Activated CD8-positive, alpha-beta memory T cell treated with anti-CD3 and anti-CD28 coated beads, Interleukin-2, amount 50 U/mL, for 4 hours (primary cell): ENCODE measurements at regions not wholly inside any gene's neighbourhood (a gene's known extent, or its start where the extent isn't known, plus 50 kb on each side); places are given as distances from the start of the nearest gene placed in this dataset.

Experiments used
- DNase-seq: peaks from one replicate; pipeline ENCODE4 v3.0.0-alpha.2; 2020

- DNase-seq: no peak
These were observed 114.5 kb downstream of the RXFP2 start for GRCh38 chr13:31853643-31854326.

GRCh38 chr13:31859571-31859970 lies 120.2 kb downstream of the RXFP2 start:
- DNase-seq: no peak

DNA sequence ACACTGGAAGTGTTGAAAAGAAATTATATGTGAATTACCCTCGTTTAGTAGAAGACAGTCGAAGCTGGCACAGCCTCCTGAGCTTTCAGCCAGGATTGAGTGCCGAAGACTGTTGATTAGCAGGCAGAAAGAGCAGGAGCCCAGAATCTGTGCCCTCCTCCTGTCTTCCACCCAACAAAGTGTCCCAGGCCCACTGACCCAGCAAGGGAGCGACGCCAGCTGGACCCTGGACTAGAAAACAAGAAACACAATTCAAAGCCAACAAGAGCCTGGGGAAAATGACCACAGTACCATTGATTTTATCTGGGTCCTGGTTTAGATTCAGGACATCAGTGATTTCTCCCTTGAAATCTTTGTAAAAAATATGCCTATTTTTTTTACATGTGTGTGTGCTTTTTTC lies 120.7 kb downstream of the RXFP2 start:
- DNase-seq: no peak

GRCh38 chr13:31862828-31863227 lies 123.5 kb downstream of the RXFP2 start:
- DNase-seq: no peak

DNA sequence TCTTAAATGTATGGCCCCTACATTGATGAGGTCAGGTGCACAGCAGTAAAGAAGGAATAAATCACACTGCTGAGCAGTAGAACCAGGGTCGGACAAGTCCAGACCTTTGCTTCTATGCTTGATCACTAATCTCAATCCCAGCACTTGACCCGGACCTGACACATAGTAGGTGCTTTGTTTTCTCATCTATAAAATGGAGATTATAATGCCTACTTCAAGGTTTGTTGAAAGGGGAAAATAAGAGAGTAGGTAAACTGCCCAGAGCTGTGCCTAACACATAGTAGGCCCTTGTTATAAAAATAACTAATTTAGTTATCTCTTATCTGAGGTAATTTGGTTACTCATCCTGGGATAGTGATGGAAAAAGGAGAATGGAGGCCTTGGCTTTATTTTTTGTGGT lies 125.0 kb downstream of the RXFP2 start:
- no peak for DNase-seq

DNA sequence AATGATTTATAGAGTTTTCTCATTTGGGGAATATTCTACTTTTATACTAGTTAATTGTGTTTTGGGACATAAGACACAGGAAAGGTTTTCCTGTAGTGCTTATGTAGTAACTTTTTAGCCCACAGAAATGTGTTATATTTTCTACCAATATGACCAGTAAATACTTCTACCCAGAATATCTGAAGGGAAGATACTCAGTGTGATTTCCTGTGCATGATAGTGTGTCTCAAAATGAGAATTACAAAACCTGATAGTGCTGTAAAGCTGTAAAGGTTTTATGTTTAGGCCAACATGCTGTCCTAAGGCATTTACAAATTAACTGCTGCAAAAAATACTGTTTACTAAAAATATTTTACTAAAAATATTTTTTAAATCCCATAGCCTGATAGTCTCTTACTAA lies 126.8 kb downstream of the RXFP2 start:
- DNase-seq: no peak

GRCh38 chr13:31867709-31868108 lies 128.4 kb downstream of the RXFP2 start:
- DNase-seq: no peak

DNA sequence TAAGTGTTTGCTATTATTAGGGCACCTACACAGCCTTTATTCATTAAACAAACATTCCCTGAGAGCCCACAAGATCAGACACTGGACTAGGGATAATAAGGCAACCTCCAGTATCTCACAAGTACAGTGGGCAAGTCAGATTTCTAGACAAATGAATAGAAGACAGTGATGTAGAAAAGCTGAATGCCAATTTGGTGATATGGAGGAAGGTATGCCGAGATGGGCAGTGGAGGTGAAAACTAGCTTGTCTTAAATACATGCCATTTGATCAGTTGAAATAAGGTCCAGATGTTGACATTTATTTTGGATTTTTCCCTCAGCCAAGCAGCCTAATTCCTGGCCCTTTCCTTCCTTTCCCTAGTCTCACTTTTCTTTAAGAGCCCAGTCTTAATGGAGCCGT lies 130.3 kb downstream of the RXFP2 start:
- DNase-seq: no peak

DNA sequence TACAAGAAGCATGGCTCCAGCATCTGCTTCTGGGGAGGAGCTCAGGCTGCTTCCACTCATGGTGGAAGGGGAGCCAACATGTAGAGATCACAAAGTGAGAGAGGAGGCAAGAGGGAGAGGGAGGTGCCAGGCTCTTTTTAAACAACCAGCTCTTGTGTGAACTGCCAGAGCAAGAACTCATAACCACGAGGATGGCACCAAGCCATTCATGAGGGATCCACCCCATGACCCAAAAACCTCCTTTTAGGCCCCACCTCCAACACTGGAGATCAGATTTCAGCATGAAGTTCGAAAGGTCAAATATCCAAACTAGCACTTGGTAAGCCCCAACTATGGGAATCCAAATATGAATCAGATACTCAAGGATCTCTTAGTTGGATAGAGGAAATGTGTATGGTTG lies 131.2 kb downstream of the RXFP2 start:
- DNase-seq: no peak

- no peak for DNase-seq
These were observed 133.8 kb downstream of the RXFP2 start for GRCh38 chr13:31873145-31873544.

DNA sequence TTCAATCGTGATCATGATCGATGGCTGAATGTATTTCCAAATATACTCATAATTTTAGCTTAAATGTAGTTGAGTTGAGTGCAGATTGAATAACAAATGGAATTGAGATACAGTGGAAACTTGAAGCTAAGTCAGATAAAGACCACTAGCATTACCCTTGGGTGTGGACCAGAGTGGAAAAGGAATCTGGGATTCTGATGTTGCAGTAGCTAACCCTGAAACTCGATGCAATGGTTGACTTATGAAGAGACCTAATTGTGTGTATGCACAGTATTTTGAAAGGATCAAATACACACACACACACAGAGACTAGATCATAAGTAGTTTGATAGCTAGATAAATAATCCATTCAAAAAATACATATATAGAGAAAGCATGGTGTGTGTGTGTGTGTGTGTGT lies 135.8 kb downstream of the RXFP2 start:
- no peak for DNase-seq

DNA sequence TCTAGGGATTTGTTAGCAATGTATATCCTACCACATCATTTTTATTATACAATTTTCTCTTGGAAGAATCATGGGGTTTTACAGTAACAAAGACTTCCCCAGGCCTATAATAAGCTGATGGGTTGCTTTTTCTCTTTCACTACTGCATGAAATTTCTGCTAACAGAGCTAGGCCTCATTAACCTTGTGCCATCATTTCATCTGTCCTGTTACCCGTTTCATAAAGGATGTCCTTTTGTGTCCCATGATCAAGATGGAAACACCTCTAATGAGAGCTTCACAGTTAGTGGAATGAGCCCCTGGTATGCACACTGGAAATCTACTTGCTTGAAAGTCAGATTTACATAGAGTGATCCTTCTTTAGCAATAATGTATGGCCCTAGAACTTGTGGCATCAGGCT lies 138.7 kb downstream of the RXFP2 start:
- no peak for DNase-seq

GRCh38 chr13:31878495-31878894 lies 139.2 kb downstream of the RXFP2 start:
- DNase-seq: no peak

GRCh38 chr13:31878955-31879354 lies 139.6 kb downstream of the RXFP2 start:
- no peak for DNase-seq

DNA sequence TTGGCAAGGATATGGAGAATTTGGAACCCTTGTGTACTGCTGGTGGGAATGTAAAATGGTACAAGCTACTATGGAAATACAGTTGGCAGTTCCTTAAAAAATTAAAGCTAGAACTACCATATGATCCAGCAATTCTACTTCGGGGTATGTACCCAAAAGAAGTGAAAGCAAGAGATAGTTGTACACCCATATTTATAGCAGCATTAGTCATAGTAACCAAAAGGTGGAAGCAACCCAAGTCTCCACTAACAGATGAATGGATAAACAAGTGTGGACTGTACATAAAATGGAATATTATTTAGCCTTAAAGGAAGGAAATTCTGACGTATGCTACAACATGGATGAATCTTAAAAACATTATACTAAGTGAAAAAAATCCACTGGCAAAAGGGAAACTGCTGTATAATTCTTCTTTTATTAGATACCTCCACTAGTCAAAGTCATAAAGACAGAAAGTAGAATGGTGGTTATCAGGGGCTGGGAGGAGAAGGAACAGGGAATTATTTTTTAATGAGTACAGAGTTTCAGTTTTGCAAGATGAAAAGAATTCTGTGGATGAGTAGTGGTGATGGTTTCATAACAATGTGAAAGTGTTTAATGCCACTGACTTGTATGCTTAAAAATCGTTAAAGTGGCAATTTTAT lies 141.6 kb downstream of the RXFP2 start:
- DNase-seq: no peak

GRCh38 chr13:31881495-31881882 lies 142.2 kb downstream of the RXFP2 start:
- no peak for DNase-seq

DNA sequence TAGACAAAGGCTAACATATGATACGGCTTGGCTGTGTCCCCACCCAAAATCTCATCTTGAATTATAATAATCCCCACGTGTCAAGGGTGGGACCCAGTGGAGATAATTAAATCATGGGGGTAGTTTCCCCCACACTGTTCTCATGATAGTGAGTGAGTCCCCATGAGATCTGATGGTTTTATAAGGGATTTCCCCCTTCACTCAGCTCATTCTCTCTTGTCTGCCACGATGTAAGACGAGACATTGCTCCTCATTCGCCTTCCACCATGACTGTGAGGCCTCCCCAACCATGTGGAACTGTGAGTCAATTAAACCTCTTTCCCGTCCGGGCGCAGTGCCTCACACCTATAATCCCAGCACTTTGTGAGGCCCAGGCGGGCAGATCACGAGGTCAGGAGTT lies 143.5 kb downstream of the RXFP2 start:
- DNase-seq: no peak

DNA sequence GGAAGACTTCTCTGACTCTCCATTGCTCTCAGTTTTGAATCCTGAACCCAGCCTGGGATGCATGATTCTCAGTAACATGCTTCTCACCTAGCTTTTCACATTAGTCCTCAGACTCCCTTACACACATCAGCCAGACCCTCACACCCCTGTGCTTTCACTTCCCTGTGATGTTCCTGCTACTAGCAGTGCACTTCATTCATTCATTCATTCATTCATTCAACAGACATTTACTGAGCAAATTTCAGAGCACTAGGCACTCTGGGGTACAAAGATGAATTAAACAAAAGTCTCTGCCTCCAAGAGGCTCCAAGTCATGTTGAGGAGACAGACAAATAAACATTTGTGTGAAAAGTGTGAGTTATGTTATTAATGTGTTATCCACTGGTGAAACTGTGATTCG lies 145.2 kb downstream of the RXFP2 start:
- DNase-seq: no peak

DNA sequence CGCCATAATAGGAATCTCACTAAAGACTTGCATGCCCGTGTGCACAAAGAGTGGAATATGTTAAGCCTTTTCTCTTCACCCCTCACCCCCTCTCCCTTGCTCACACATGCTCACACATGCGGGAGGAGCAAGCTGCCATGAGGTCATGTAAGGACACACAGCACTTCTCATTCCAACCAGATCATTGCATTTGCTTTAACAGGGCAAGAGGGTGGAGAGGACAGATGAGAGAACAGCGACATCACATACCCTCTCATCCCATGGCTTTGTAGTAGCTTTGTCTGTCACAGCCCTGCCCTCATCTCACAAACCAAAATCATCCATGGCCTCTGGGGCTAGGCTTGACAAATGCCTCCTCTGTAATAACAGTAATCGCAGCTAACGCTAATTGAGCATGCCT lies 145.6 kb upstream of the FRY start:
- no peak for DNase-seq

DNA sequence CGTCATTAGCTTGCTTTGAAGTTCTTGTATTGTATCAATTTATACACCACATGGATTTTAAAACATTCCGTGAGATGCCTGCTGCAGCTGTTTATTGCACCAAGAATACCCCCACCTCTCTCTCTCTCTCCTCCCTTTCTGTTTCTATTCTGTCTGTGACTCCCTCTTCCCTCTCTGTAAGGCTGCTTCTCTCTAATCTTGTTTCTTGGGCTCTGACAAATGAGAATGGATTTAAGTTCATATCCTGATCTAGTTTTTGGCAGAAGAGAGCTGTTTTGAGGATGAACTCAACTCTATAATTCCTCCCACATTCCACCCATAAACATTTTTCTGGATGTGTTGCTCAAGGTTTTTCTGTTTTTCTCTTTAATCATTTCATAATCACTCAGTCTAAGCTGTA lies 144.3 kb upstream of the FRY start:
- no peak for DNase-seq

DNA sequence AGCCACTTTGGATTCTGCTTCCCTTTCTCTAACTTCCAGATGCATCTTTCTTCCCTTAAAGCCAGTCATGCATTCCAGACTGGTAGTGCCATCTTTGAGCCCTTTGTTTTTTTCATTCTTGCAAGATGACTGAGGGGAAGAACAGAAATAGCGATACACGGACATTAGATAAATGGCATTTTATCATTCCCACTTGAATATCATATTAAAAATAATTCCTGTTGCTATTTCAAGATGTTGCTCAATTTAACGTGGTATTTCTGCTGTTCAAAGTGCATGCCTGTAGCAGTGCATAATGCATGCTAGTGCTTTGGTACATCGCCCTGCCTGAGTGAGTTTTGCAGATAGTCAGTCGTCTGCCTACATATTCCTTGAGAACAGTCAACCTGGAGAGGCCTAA lies 140.6 kb upstream of the FRY start:
- no peak for DNase-seq

- no peak for DNase-seq
These were observed 140.1 kb upstream of the FRY start for GRCh38 chr13:31891472-31891871.

DNA sequence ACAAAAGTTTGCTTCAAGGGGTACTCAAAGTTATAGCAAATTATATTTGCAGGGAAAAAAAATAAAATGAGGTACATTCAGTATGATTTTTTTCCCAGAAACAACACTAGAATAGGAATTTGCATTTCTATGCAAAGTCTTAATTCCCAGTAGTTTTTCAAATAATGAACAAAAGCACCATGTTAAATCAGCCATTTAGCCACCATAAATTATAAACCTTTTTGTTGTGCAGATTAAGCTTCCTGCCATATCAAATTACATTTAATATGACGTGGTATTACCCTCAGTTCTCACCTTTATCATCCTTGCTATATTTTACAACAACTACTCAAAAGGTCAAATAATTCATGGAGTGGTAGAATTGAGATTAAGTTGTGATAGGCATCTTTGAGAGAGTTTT lies 136.6 kb upstream of the FRY start:
- DNase-seq: no peak

GRCh38 chr13:31895691-31896090 lies 135.9 kb upstream of the FRY start:
- no peak for DNase-seq

DNA sequence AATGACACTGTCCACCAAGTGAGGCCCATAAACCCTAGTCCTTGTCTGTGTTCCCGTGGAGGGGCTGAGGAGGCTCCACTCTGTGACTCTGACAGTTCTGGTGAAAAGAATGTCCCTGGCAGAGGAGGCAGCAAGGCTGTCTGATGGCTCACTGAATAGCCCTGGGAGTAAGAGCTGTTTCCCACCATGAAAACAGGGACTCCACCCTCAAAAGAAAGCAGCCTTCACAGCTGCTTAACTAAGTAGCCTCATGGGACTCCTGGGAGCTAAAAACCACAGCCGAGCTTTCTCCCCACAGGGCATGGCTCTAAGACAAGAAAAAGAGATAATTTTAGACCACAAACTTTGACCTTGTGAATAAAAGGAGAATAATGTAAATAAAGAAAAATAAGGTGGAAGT lies 135.1 kb upstream of the FRY start:
- DNase-seq: no peak
